NB4 (cell line): ENCODE measurements at regions not wholly inside any gene's neighbourhood (a gene's known extent, or its start where the extent isn't known, plus 50 kb on each side); places are given as distances from the start of the nearest gene placed in this dataset.

Experiments used
- CTCF ChIP-seq: IDR thresholded peaks from one replicate; pipeline ENCODE4 v1.5.1; 2012; ENCODE audit warnings: low read depth, low read length
- MYC ChIP-seq: IDR thresholded peaks from 2 replicates; pipeline ENCODE4 v1.6.1; 2011; ENCODE audit warnings: low read depth, low read length
- TF ChIP-seq, protein P1 (sequence below): IDR thresholded peaks from 2 replicates; pipeline ENCODE4 v1.6.1; 2011; ENCODE audit warnings: low read depth, low read length

- TF ChIP-seq CTCF: no peak
- TF ChIP-seq MYC: no peak
- TF ChIP-seq, protein P1, sequence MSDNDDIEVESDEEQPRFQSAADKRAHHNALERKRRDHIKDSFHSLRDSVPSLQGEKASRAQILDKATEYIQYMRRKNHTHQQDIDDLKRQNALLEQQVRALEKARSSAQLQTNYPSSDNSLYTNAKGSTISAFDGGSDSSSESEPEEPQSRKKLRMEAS: no peak
Observed at GRCh38 chr1:185439727-185440415, 122.8 kb upstream of the IVNS1ABP start.
